ENCODE measurements at regions not wholly inside any gene's neighbourhood (a gene's known extent, or its start where the extent isn't known, plus 50 kb on each side); places are given as distances from the start of the nearest gene placed in this dataset.

GRCh38 chr1:57512386-57512785 lies 88.5 kb upstream of the DAB1 start (continued):
- TF ChIP-seq CSRNP3 (CRISPR knock-in tag; IDR thresholded peaks at IDR 0.05) = no peak

GRCh38 chr1:57506941-57507340 lies 83.1 kb upstream of the DAB1 start:
- no peak for ATAC-seq

GRCh38 chr1:57503337-57503736 lies 79.5 kb upstream of the DAB1 start:
- ATAC-seq = no peak
- TF ChIP-seq RARB (CRISPR knock-in tag; IDR thresholded peaks at IDR 0.05) (no peak), PATZ1 (CRISPR knock-in tag; IDR thresholded peaks at IDR 0.05; ENCODE audit: borderline replicate concordance) (no peak)

More at GRCh38 chr1:57506941-57507340, 83.1 kb upstream of the DAB1 start:
- TF ChIP-seq ZFP30 (CRISPR knock-in tag; IDR thresholded peaks at IDR 0.05) (no peak), ZNF565 (CRISPR knock-in tag; conservative IDR thresholded peaks at IDR 0.05; ENCODE audit: low read depth) (no peak), TSHZ2 (CRISPR knock-in tag; IDR thresholded peaks at IDR 0.05) (no peak), SNAI2 (CRISPR knock-in tag; IDR thresholded peaks at IDR 0.05) (no peak), ARNTL (CRISPR knock-in tag; IDR thresholded peaks at IDR 0.05; ENCODE audit: borderline replicate concordance, low read depth) (no peak), ISL1 (CRISPR knock-in tag; IDR thresholded peaks at IDR 0.05) (no peak), CSDC2 (CRISPR knock-in tag; IDR thresholded peaks at IDR 0.05) (no peak), TCF4 (CRISPR knock-in tag; IDR thresholded peaks at IDR 0.05; ENCODE audit: borderline replicate concordance) (no peak), ZFP3 (CRISPR knock-in tag; IDR thresholded peaks at IDR 0.05) (no peak), BACH2 (CRISPR knock-in tag; IDR thresholded peaks at IDR 0.05; ENCODE audit: borderline replicate concordance) (no peak), ZNF70 (CRISPR knock-in tag; IDR thresholded peaks at IDR 0.05) (no peak), PPARA (CRISPR knock-in tag; IDR thresholded peaks at IDR 0.05; ENCODE audit: borderline replicate concordance) (no peak), PATZ1 (CRISPR knock-in tag; IDR thresholded peaks at IDR 0.05; ENCODE audit: borderline replicate concordance) (no peak), RARB (CRISPR knock-in tag; IDR thresholded peaks at IDR 0.05) (no peak), ESRRG (CRISPR knock-in tag; IDR thresholded peaks at IDR 0.05) (no peak), OSR1 (CRISPR knock-in tag; IDR thresholded peaks at IDR 0.05) (no peak), CSRNP3 (CRISPR knock-in tag; IDR thresholded peaks at IDR 0.05) (no peak), ZNF8 (CRISPR knock-in tag; IDR thresholded peaks at IDR 0.05) (no peak), CREB5 (CRISPR knock-in tag; IDR thresholded peaks at IDR 0.05; ENCODE audit: low read depth) (no peak), TOX (CRISPR knock-in tag; IDR thresholded peaks at IDR 0.05; ENCODE audit: borderline replicate concordance) (no peak)
